ENCODE measurements at regions not wholly inside any gene's neighbourhood (a gene's known extent, or its start where the extent isn't known, plus 50 kb on each side); places are given as distances from the start of the nearest gene placed in this dataset.

DNA sequence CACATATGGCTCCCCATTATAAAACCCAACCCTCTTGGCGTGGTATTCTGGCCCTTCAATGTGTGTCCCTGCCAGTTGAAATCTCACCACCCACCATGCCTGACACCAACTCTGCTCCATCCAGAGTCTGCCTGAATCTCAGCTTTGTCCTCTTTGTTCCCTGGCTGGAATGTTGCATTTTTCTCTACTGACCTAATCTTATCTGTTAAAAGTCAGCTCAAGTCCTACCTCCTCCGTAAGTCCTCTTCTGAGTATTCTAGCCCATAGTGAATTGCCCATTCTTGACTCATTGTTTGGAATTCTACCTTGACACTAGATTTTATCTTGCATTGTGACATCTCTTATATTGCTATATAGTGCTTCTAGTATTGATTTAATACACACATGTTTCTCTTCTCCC lies 207.1 kb upstream of the VLDLR start:
- TF ChIP-seq, protein P1, sequence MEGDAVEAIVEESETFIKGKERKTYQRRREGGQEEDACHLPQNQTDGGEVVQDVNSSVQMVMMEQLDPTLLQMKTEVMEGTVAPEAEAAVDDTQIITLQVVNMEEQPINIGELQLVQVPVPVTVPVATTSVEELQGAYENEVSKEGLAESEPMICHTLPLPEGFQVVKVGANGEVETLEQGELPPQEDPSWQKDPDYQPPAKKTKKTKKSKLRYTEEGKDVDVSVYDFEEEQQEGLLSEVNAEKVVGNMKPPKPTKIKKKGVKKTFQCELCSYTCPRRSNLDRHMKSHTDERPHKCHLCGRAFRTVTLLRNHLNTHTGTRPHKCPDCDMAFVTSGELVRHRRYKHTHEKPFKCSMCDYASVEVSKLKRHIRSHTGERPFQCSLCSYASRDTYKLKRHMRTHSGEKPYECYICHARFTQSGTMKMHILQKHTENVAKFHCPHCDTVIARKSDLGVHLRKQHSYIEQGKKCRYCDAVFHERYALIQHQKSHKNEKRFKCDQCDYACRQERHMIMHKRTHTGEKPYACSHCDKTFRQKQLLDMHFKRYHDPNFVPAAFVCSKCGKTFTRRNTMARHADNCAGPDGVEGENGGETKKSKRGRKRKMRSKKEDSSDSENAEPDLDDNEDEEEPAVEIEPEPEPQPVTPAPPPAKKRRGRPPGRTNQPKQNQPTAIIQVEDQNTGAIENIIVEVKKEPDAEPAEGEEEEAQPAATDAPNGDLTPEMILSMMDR (conservative IDR thresholded peaks at IDR 0.05; ENCODE audit: low read depth, low read length): no peak
- no peak for TF ChIP-seq RAD21 (IDR thresholded peaks at IDR 0.05; ENCODE audit: low read length)
- TF ChIP-seq POLR2A (IDR thresholded peaks at IDR 0.05; ENCODE audit: low read depth, low read length): no peak
- TF ChIP-seq BHLHE40 (IDR thresholded peaks at IDR 0.05; ENCODE audit: low read depth, low read length): no peak
- no peak for TF ChIP-seq MAZ (IDR thresholded peaks at IDR 0.05; ENCODE audit: borderline replicate concordance, low read depth, low read length)
- TF ChIP-seq CEBPB (IDR thresholded peaks at IDR 0.05; ENCODE audit: low read depth, low read length): no peak
- no peak for TF ChIP-seq FOS (IDR thresholded peaks at IDR 0.05; ENCODE audit: low read depth, low read length)
- TF ChIP-seq SMC3 (IDR thresholded peaks at IDR 0.05; ENCODE audit: low read depth, low read length): no peak
- no peak for TF ChIP-seq RCOR1 (IDR thresholded peaks at IDR 0.05; ENCODE audit: insufficient replicate concordance, low read length)

Measured in IMR-90 (cell line).